ENCODE measurements at regions not wholly inside any gene's neighbourhood (a gene's known extent, or its start where the extent isn't known, plus 50 kb on each side); places are given as distances from the start of the nearest gene placed in this dataset.
"Not testable (repeated sequence)": the region's sequence is repeated elsewhere in the genome, so short reads cannot be mapped to it uniquely, and the experiment has no call there.

- no peak for DNase-seq (ENCODE audit: low read depth in 3 of 3, low spot score in 1 of 3)
These were observed 78.3 kb upstream of the ZNF280D start for GRCh38 chr15:56811586-56811985.

- DNase-seq (ENCODE audit: low read depth in 3 of 3, low spot score in 1 of 3), result no peak
These were observed 74.9 kb upstream of the ZNF280D start for GRCh38 chr15:56808160-56808559.

GRCh38 chr15:56806148-56806536, 72.8 kb upstream of the ZNF280D start:
- no peak for DNase-seq (ENCODE audit: low read depth in 3 of 3, low spot score in 1 of 3)

GRCh38 chr15:56805466-56806147, 72.3 kb upstream of the ZNF280D start:
- no peak for DNase-seq (ENCODE audit: low read depth in 3 of 3, low spot score in 1 of 3)

GRCh38 chr15:56804938-56805337, 71.6 kb upstream of the ZNF280D start:
- no peak for DNase-seq (ENCODE audit: low read depth in 3 of 3, low spot score in 1 of 3)

- DNase-seq (ENCODE audit: low read depth in 3 of 3, low spot score in 1 of 3), result no peak
These were observed 71.0 kb upstream of the ZNF280D start for GRCh38 chr15:56804279-56804678.

- DNase-seq (ENCODE audit: low read depth in 3 of 3, low spot score in 1 of 3), result no peak
These were observed 68.9 kb upstream of the ZNF280D start for GRCh38 chr15:56802161-56802560.

GRCh38 chr15:56798639-56799038, 65.3 kb upstream of the ZNF280D start:
- no peak for DNase-seq (ENCODE audit: low read depth in 3 of 3, low spot score in 1 of 3)

GRCh38 chr15:56797720-56798275, 64.5 kb upstream of the ZNF280D start:
- DNase-seq (ENCODE audit: low read depth in 3 of 3, low spot score in 1 of 3), result no peak

GRCh38 chr15:56795502-56795901, 62.2 kb upstream of the ZNF280D start:
- DNase-seq (ENCODE audit: low read depth in 3 of 3, low spot score in 1 of 3), result no peak

- no peak for DNase-seq (ENCODE audit: low read depth in 3 of 3, low spot score in 1 of 3)
These were observed 61.4 kb upstream of the ZNF280D start for GRCh38 chr15:56794553-56795329.

- no peak for DNase-seq (ENCODE audit: low read depth in 3 of 3, low spot score in 1 of 3)
These were observed 60.9 kb upstream of the ZNF280D start for GRCh38 chr15:56794165-56794552.

- DNase-seq (ENCODE audit: low read depth in 3 of 3, low spot score in 1 of 3), result no peak
These were observed 58.9 kb upstream of the ZNF280D start for GRCh38 chr15:56792211-56792610.

GRCh38 chr15:56791521-56791920, 58.2 kb upstream of the ZNF280D start:
- DNase-seq (ENCODE audit: low read depth in 3 of 3, low spot score in 1 of 3), result not testable (repeated sequence)

GRCh38 chr15:56788359-56788758, 55.0 kb upstream of the ZNF280D start:
- DNase-seq (ENCODE audit: low read depth in 3 of 3, low spot score in 1 of 3), result no peak

GRCh38 chr15:56786966-56787365, 53.7 kb upstream of the ZNF280D start:
- DNase-seq (ENCODE audit: low read depth in 3 of 3, low spot score in 1 of 3), result no peak

GRCh38 chr15:56783857-56784661, 50.8 kb upstream of the ZNF280D start:
- DNase-seq (ENCODE audit: low read depth in 3 of 3, low spot score in 1 of 3), result no peak

- DNase-seq (ENCODE audit: low read depth in 3 of 3, low spot score in 1 of 3), result no peak
These were observed 50.0 kb upstream of the ZNF280D start for GRCh38 chr15:56783156-56783856.

All from stimulated activated CD4-positive, alpha-beta T cell treated with anti-CD3 and anti-CD28 coated beads, TNF-alpha, amount 100 ng/mL, for 1 hour (primary cell).